Vagina (tissue), 2 donors: ENCODE measurements at regions not wholly inside any gene's neighbourhood (a gene's known extent, or its start where the extent isn't known, plus 50 kb on each side); places are given as distances from the start of the nearest gene placed in this dataset.

Source experiments
- DNase-seq, 2 donors: peaks; one replicate each; pipeline ENCODE4 v3.0.0-alpha.2; 2017; ENCODE audit errors: extremely low spot score in 2 of 2
- H3K27ac ChIP-seq: fragments of 200-600 bp; sonication (generic); one replicate; pipeline ENCODE4 v1.5.1; 2019
- H3K27me3 ChIP-seq: fragments of 200-600 bp; sonication (generic); one replicate; pipeline ENCODE4 v1.5.1; 2019
- H3K36me3 ChIP-seq, 2 donors: fragments of 200-600 bp; sonication (generic); one replicate each; pipeline ENCODE4 v1.5.1; 2017 to 2019
- H3K4me1 ChIP-seq: fragments of 200-600 bp; sonication (generic); one replicate; pipeline ENCODE4 v1.5.1; 2019
- H3K4me3 ChIP-seq, 2 donors: fragments of 200-600 bp; sonication (generic); 1 replicate in 1 of 2; 2 replicates in 1 of 2; pipeline ENCODE4 v1.5.1; 2016 to 2019
- H3K9me3 ChIP-seq: fragments of 200-600 bp; sonication (generic); one replicate; pipeline ENCODE4 v1.5.1; 2019
- POLR2A ChIP-seq, 2 donors: fragments of 450-650 bp; IDR thresholded peaks; one replicate each; pipeline ENCODE4 v1.6.1; 2017; ENCODE audit warnings: antibody characterized with exemption in 2 of 2, mild to moderate bottlenecking in 2 of 2, moderate library complexity in 2 of 2
- POLR2AphosphoS5 ChIP-seq, 2 donors: sonication (generic); formaldehyde crosslinking; IDR thresholded peaks; one replicate each; pipeline ENCODE4 v1.9.0; 2017; ENCODE audit warnings: antibody characterized with exemption in 2 of 2, mild to moderate bottlenecking in 2 of 2, low read depth in 1 of 2; ENCODE audit not compliant: insufficient read depth in 1 of 2
- intact Hi-C: fragments of 100-400 bp; cut with DNase I; formaldehyde crosslinking; loops from one replicate; pipeline ENCODE4 v1.15.1; 2023
- TF ChIP-seq, protein P1 (sequence below), 3 experiments: fragments of 450-650 bp in 2 of 3; fragments of 200-600 bp in 1 of 3; sonication (generic) in 1 of 3; IDR thresholded peaks; one replicate each; pipeline ENCODE4 v1.5.1; 2017 to 2019; ENCODE audit warnings: antibody characterized with exemption in 3 of 3, mild to moderate bottlenecking in 2 of 3, moderate library complexity in 2 of 3

DNA sequence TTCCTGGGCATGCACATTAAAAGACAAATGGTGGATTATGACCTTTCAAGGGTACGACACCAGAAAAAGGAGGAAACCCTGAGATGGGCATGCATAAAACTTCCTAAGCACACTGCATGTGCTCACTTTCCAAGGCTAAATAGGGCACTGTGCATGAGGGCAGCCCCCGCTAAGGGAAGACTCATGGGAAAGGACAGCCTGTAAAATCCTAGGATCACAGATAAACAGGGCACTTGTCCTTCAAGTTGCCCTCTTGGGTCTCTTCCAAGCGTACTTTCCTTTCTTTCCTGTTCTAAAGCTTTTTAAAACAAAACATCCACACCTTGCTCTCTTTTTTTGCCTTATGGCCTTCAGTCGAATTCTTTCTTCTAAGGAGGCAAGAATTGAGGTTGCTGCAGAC, 106.5 kb upstream of the SYNCRIP start:
- Histone ChIP-seq H3K4me3 (no peak overlapping the region), H3K27ac (no peak overlapping the region), H3K36me3 (no peaks in the 10 kb centered on the region), H3K27me3 (no peaks in the 10 kb centered on the region), H3K4me1 (no peaks in the 10 kb centered on the region), H3K9me3 (no peaks in the 10 kb centered on the region)
- TF ChIP-seq, protein P1, sequence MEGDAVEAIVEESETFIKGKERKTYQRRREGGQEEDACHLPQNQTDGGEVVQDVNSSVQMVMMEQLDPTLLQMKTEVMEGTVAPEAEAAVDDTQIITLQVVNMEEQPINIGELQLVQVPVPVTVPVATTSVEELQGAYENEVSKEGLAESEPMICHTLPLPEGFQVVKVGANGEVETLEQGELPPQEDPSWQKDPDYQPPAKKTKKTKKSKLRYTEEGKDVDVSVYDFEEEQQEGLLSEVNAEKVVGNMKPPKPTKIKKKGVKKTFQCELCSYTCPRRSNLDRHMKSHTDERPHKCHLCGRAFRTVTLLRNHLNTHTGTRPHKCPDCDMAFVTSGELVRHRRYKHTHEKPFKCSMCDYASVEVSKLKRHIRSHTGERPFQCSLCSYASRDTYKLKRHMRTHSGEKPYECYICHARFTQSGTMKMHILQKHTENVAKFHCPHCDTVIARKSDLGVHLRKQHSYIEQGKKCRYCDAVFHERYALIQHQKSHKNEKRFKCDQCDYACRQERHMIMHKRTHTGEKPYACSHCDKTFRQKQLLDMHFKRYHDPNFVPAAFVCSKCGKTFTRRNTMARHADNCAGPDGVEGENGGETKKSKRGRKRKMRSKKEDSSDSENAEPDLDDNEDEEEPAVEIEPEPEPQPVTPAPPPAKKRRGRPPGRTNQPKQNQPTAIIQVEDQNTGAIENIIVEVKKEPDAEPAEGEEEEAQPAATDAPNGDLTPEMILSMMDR (IDR thresholded peaks at IDR 0.05) = no peak
- TF ChIP-seq POLR2AphosphoS5 (IDR thresholded peaks at IDR 0.05; ENCODE audit: insufficient read depth in 1 of 2, low read depth in 1 of 2) = no peak
- DNase-seq = no peak
- intact Hi-C loops = no loop called here

DNA sequence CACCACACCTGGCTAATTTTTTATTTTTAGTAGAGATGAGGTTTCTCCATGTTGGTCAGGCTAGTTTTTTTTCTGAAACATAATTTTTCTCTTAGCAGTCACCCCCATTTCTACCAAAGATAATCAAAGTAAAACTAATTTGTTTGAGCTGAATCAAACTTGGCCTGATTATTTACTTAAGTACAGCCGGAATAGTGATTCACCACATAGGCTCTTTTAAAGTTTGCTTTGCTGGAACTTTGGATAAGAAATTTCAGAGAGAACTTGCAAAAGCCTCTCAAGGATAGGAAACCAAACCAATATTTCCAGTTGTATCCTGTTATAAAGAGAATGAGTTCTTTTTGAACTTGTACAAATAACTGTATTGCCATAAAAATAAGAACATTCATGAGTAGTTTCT, 105.0 kb upstream of the SYNCRIP start:
- no peak overlapping the region for H3K27ac ChIP-seq
- no peaks in the 10 kb centered on the region for H3K27me3 ChIP-seq
- DNase-seq = no peak
- no peaks in the 10 kb centered on the region for H3K4me1 ChIP-seq
- H3K9me3 ChIP-seq = no peaks in the 10 kb centered on the region
- no peaks in the 10 kb centered on the region for H3K36me3 ChIP-seq
- TF ChIP-seq POLR2A (IDR thresholded peaks at IDR 0.05) (no peak), POLR2AphosphoS5 (IDR thresholded peaks at IDR 0.05; ENCODE audit: insufficient read depth in 1 of 2, low read depth in 1 of 2) (no peak)
- TF ChIP-seq, protein P1 (IDR thresholded peaks at IDR 0.05) = no peak
- intact Hi-C loops = no loop called here
- no peak overlapping the region for H3K4me3 ChIP-seq

- Histone ChIP-seq H3K4me1 (no peaks in the 10 kb centered on the region), H3K4me3 (no peak overlapping the region), H3K27ac (no peak overlapping the region), H3K27me3 (no peaks in the 10 kb centered on the region), H3K9me3 (no peaks in the 10 kb centered on the region), H3K36me3 (no peaks in the 10 kb centered on the region)
- no peak for DNase-seq
- intact Hi-C loops = no loop called here
- TF ChIP-seq, protein P1 (IDR thresholded peaks at IDR 0.05) = no peak
- TF ChIP-seq POLR2A (IDR thresholded peaks at IDR 0.05) (no peak), POLR2AphosphoS5 (IDR thresholded peaks at IDR 0.05; ENCODE audit: insufficient read depth in 1 of 2, low read depth in 1 of 2) (no peak)
Observed at GRCh38 chr6:85747093-85747492, 104.4 kb upstream of the SYNCRIP start.

DNA sequence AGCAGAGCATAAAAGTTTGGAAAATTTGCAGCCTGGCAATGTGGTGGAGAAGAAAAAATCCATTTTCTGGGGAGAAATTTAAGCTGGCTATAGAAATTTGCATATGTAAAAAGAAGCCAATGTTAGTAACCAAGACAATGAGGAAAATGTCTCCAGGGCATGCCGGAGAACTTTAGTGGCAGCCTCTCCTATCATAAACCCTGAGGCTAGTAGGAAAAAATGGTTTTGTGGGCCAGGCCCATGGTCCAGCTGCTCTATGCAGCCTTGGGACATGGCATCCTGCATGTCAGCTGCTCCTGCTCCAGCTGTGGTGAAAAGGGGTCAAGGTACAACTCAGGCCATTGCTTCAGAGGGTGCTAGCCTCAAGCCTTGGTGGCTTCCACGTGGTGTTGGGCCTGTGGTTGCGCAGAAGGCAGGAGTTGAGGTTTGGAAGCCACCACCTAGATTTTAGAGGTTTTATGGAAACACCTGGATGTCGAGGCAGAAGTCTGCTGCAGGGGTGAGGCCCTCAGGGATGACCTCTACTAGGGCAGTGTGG, 101.8 kb upstream of the SYNCRIP start:
- TF ChIP-seq, protein P1 (IDR thresholded peaks at IDR 0.05) = no peak
- TF ChIP-seq POLR2AphosphoS5 (IDR thresholded peaks at IDR 0.05; ENCODE audit: insufficient read depth in 1 of 2, low read depth in 1 of 2) (no peak), POLR2A (IDR thresholded peaks at IDR 0.05) (no peak)
- H3K4me1 ChIP-seq = no peaks in the 10 kb centered on the region
- H3K36me3 ChIP-seq = no peaks in the 10 kb centered on the region
- no peak for DNase-seq
- H3K4me3 ChIP-seq = no peak overlapping the region
- intact Hi-C loops = no loop called here
- H3K9me3 ChIP-seq = no peaks in the 10 kb centered on the region
- H3K27me3 ChIP-seq = no peaks in the 10 kb centered on the region
- no peak overlapping the region for H3K27ac ChIP-seq

DNA sequence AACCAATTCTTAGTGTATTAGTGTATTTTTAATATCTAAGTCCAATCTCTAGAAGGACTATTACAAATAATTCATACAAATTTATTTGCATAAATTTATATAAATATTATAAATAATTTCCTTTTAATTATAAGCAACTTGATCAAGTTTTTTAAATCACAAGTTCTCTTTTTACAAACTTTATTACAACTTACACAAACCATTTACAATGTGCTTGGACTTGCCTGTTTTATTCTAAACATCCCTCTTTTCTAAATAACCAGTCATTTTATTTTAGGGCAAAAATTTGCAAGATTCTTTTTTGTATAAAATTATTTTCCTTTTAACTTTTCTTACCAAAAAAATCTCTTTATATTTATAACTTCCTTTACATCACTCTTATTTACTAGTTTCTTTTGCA, 83.5 kb upstream of the SYNCRIP start:
- H3K27me3 ChIP-seq = no peaks in the 10 kb centered on the region
- no peak overlapping the region for H3K27ac ChIP-seq
- H3K4me3 ChIP-seq = no peak overlapping the region
- no peaks in the 10 kb centered on the region for H3K4me1 ChIP-seq
- no peaks in the 10 kb centered on the region for H3K36me3 ChIP-seq
- DNase-seq = no peak
- TF ChIP-seq POLR2A (IDR thresholded peaks at IDR 0.05) (no peak), POLR2AphosphoS5 (IDR thresholded peaks at IDR 0.05; ENCODE audit: insufficient read depth in 1 of 2, low read depth in 1 of 2) (no peak)
- TF ChIP-seq, protein P1 (IDR thresholded peaks at IDR 0.05) = no peak
- intact Hi-C loops = no loop called here
- H3K9me3 ChIP-seq = no peaks in the 10 kb centered on the region
